ENCODE measurements at regions not wholly inside any gene's neighbourhood (a gene's known extent, or its start where the extent isn't known, plus 50 kb on each side); places are given as distances from the start of the nearest gene placed in this dataset.
A peak's percentile ranks its signal among the peaks of the same experiment; 100 is the strongest.
"Not testable (repeated sequence)": the region's sequence is repeated elsewhere in the genome, so short reads cannot be mapped to it uniquely, and the experiment has no call there.

DNA sequence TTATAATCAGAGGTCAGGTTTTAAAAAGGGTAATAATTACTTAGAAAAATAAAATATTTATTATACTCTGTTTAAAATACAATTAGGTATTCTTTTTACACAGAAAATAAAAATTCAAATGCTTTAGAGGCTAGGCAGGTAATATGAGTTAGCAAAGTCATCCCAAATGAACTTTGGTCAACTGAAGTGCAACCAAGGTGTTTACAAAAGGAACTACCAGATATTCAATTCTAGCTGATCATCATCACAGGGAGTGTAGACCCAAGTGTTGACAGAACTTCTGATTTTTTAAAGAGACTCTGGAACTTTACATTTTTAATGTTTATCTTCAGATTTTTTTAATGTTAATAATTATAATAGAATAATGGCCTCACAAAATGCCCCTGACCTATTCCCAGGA lies 59.3 kb upstream of the COL5A2 start:
- no peaks in the 10 kb centered on the region for H3K27me3 ChIP-seq (replicated peaks; ENCODE audit: insufficient read depth)
- H3K27ac ChIP-seq, result no peak overlapping the region
- ATAC-seq (ENCODE audit: insufficient number of reproducible peaks, low FRiP score, low read depth), result no peak
- H3K4me1 ChIP-seq (ENCODE audit: control insufficient read depth in 1 of 2, low read depth in 2 of 2), result peaks cover 0 to 4% of the 10 kb centered on the region in 2 donors
- no peak for TF ChIP-seq CTCF (IDR thresholded peaks at IDR 0.05)
- H3K4me3 ChIP-seq, result no peak overlapping the region
- no peak for DNase-seq (ENCODE audit: low spot score)
- H3K9me3 ChIP-seq, result no peaks in the 10 kb centered on the region
- H3K36me3 ChIP-seq, result no peaks in the 10 kb centered on the region

GRCh38 chr2:189243843-189244242 lies 64.3 kb upstream of the COL5A2 start:
- not testable (repeated sequence) for H3K4me3 ChIP-seq; H3K36me3 ChIP-seq; H3K27ac ChIP-seq; H3K27me3 ChIP-seq (replicated peaks; ENCODE audit: insufficient read depth); H3K9me3 ChIP-seq; ATAC-seq (ENCODE audit: insufficient number of reproducible peaks, low FRiP score, low read depth); DNase-seq (ENCODE audit: low spot score)
- H3K4me1 ChIP-seq (ENCODE audit: control insufficient read depth in 1 of 2, low read depth in 2 of 2), result peaks cover 5 to 18% of the 10 kb centered on the region in 2 donors

DNA sequence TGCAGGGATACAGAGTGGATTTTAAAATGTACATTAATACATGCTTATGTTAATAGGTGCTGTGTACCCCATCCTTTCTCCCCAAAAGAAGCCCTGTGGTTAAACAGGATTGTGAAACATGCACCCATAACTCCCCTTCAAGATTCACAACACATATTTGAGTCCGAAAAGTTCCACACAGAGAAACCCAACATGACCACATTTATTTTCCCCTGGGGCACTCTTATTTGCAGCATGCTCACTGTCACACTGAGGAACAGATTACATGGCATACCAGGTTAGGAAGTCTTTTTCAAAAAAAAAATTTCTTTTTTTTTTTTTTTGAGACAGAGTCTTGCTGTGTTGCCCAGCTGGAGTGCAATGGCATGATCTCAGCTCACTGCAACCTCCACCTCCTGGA lies 67.7 kb upstream of the COL5A2 start:
- no peak for ATAC-seq (ENCODE audit: insufficient number of reproducible peaks, low FRiP score, low read depth)
- H3K4me3 ChIP-seq, result no peak overlapping the region

DNA sequence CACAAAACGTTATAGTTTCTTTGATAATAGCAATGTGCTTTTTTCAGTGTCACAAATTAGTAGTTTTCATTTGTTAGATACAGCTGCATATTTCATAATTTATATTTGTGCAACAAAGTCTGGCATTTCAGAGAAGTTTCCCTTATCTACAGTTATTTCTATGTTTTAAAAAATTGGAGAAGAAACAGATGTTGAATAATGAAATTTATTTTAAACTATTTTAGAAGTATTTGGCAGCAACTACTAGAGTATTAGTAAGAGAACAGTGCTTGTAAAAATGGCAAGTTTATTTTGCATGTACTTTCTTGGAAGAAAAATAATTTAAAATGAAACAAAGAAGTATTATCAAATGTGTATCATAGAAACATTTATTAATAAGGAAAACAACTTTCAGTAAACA lies 68.6 kb upstream of the COL5A2 start:
- Histone ChIP-seq H3K36me3 (no peaks in the 10 kb centered on the region), H3K4me3 (no peak overlapping the region), H3K4me1 (ENCODE audit: control insufficient read depth in 1 of 2, low read depth in 2 of 2) (peaks cover 10 to 41% of the 10 kb centered on the region in 2 donors), H3K27me3 (replicated peaks; ENCODE audit: insufficient read depth) (no peaks in the 10 kb centered on the region), H3K27ac (peak overlapping the region in 1 of 2 donors; percentile 7), H3K9me3 (no peaks in the 10 kb centered on the region)
- TF ChIP-seq CTCF (IDR thresholded peaks at IDR 0.05), result no peak
- ATAC-seq (ENCODE audit: insufficient number of reproducible peaks, low FRiP score, low read depth) (no peak), DNase-seq (ENCODE audit: low spot score) (no peak)

More for the DNA sequence above, 67.7 kb upstream of the COL5A2 start:
- H3K36me3 ChIP-seq, result no peaks in the 10 kb centered on the region
- H3K4me1 ChIP-seq (ENCODE audit: control insufficient read depth in 1 of 2, low read depth in 2 of 2), result peaks cover 10 to 38% of the 10 kb centered on the region in 2 donors
- no peak overlapping the region for H3K27ac ChIP-seq
- H3K27me3 ChIP-seq (replicated peaks; ENCODE audit: insufficient read depth), result no peaks in the 10 kb centered on the region
- no peak for DNase-seq (ENCODE audit: low spot score)
- H3K9me3 ChIP-seq, result no peaks in the 10 kb centered on the region
- no peak for TF ChIP-seq CTCF (IDR thresholded peaks at IDR 0.05)

DNA sequence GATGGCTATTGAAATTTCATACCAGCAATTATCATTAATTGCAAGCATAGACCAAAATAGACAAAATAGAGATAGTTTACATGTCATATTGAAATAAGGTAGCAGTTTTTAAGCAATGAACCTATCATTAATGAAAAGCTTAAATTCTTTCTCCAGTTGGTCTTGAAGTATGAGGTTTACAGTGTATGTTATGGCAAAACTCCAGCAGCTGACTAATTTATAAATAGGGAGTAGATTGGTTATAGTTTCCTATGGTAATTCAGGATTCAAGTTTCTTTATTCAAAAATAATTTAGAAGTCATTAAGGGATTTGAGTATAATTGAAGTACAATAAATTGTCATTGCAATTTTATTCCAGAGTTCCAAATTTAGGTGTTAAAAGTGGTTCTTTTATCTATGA lies 69.6 kb upstream of the COL5A2 start:
- TF ChIP-seq CTCF (IDR thresholded peaks at IDR 0.05), result no peak
- peak overlapping the region in 1 of 2 donors; percentile 22 for H3K27ac ChIP-seq
- no peaks in the 10 kb centered on the region for H3K27me3 ChIP-seq (replicated peaks; ENCODE audit: insufficient read depth)
- DNase-seq (ENCODE audit: low spot score) (no peak), ATAC-seq (ENCODE audit: insufficient number of reproducible peaks, low FRiP score, low read depth) (no peak)
- no peaks in the 10 kb centered on the region for H3K36me3 ChIP-seq
- no peak overlapping the region for H3K4me3 ChIP-seq
- peaks cover 13 to 51% of the 10 kb centered on the region in 2 donors for H3K4me1 ChIP-seq (ENCODE audit: control insufficient read depth in 1 of 2, low read depth in 2 of 2)
- H3K9me3 ChIP-seq, result no peaks in the 10 kb centered on the region

DNA sequence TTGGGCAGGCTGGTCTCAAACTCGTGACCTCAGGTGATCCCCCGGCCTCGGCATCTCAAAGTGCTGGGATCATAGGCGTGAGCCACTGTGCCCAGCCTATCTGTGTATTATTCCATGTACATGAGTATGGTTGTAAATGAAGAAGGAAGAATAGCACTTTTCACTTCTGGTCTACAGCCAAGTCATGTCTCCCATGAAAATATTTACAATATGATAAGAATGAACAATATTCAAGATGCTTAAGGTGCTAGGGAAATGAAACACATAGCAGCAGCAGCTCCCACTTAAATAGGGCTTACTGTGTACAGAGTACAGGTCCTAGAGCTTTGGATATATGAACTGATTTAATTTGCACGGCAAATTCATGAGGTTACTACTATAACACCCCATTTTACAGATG lies 70.3 kb upstream of the COL5A2 start:
- no peaks in the 10 kb centered on the region for H3K36me3 ChIP-seq
- no peak for ATAC-seq (ENCODE audit: insufficient number of reproducible peaks, low FRiP score, low read depth)
- no peak for TF ChIP-seq CTCF (IDR thresholded peaks at IDR 0.05)
- no peak overlapping the region for H3K4me3 ChIP-seq
- H3K27ac ChIP-seq, result peak overlapping the region; percentile 22 to 26
- no peaks in the 10 kb centered on the region for H3K27me3 ChIP-seq (replicated peaks; ENCODE audit: insufficient read depth)
- H3K4me1 ChIP-seq (ENCODE audit: control insufficient read depth in 1 of 2, low read depth in 2 of 2), result peaks cover 13 to 59% of the 10 kb centered on the region in 2 donors
- no peaks in the 10 kb centered on the region for H3K9me3 ChIP-seq
- no peak for DNase-seq (ENCODE audit: low spot score)
